ENCODE measurements at regions not wholly inside any gene's neighbourhood (a gene's known extent, or its start where the extent isn't known, plus 50 kb on each side); places are given as distances from the start of the nearest gene placed in this dataset.

DNA sequence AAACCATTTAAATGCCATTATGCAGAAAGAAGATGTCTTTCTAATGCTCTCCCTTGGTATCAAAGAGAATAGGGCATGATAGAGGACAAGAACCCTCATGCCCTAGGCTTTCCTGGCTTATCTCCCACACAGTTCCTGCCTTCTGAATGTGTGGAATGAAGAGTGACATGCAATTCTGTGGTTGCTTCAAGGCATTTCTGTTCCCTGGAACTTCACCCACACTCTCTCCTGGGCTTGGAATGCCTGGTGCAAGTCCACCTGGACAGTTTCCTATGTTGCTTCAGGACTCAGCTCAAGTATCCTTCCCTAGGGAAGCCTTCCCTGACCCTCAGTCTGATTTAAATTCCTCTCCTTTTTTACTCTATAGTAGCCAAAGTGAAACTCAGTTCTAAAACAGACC lies 53.8 kb upstream of the DRD2 start:
- intact Hi-C loops (cut with micrococcal nuclease): no loop called here
- Histone ChIP-seq H3K27me3 (ENCODE audit: control insufficient read depth in 2 of 2, insufficient read depth in 2 of 2, low read length in 2 of 2) (peaks cover 0 to 8% of the 10 kb centered on the region in 2 experiments; a peak in 3 of 5 replicates), H4K20me1 (replicated peaks; ENCODE audit: control insufficient read depth, insufficient read depth, low read length) (no peaks in the 10 kb centered on the region), H3K9me1 (ENCODE audit: control insufficient read depth, insufficient read depth, low read length) (no peaks in the 10 kb centered on the region), H3K36me3 (ENCODE audit: control insufficient read depth, insufficient read depth, low read length) (no peaks in the 10 kb centered on the region), H3K27ac (ENCODE audit: extremely low read depth, low read depth, low read length) (no peak overlapping the region), H3K79me2 (ENCODE audit: control insufficient read depth, insufficient read depth, low read length) (no peaks in the 10 kb centered on the region), H3K4me2 (ENCODE audit: insufficient read depth, low read length) (no peak overlapping the region), H3K4me3 (no peak overlapping the region), H2AFZ (ENCODE audit: low read depth, low read length) (no peak overlapping the region), H3K9ac (ENCODE audit: insufficient read depth in 1 of 2, low read depth in 2 of 2, low read length in 2 of 2) (no peak overlapping the region), H3K9me3 (replicated peaks; ENCODE audit: control insufficient read depth, insufficient read depth, low read depth, low read length) (no peaks in the 10 kb centered on the region), H3K4me1 (replicated peaks in 1 of 2; ENCODE audit: control insufficient read depth in 2 of 2, insufficient read depth in 2 of 2, low read length in 2 of 2) (no peaks in the 10 kb centered on the region; a peak in 1 of 5 replicates)
- ChIA-PET POLR2A (no interaction called here), CTCF (ENCODE audit: low intra/inter-chr PET ratio) (no interaction called here)
- DNase-seq (ENCODE audit: extremely low read depth in 1 of 4, low spot score in 3 of 4) (no peak), FAIRE-seq (no peak), ATAC-seq (no peak)
- in situ Hi-C loops (cut with MboI): loop anchor here (25.0 kb wide), 1 partner anchor 217 kb away; the partner anchor contains the start of gene TTC12
- BruUV-seq (replicated peaks): no TSS peak
- no peak for TF ChIP-seq SNIP1 (IDR thresholded peaks at IDR 0.05; ENCODE audit: low read depth)
- TF ChIP-seq CBFB (CRISPR knock-in tag; IDR thresholded peaks at IDR 0.05): no peak
- TF ChIP-seq TGIF2 (CRISPR knock-in tag; IDR thresholded peaks at IDR 0.05): no peak
- no peak for TF ChIP-seq FOS (IDR thresholded peaks at IDR 0.05; ENCODE audit: extremely low read depth, insufficient read length)
- no peak for TF ChIP-seq BDP1 (IDR thresholded peaks at IDR 0.05; ENCODE audit: insufficient read depth, insufficient read length)
- no peak for TF ChIP-seq KAT2B (IDR thresholded peaks at IDR 0.05; ENCODE audit: low read depth, low read length)
- TF ChIP-seq, protein P1, sequence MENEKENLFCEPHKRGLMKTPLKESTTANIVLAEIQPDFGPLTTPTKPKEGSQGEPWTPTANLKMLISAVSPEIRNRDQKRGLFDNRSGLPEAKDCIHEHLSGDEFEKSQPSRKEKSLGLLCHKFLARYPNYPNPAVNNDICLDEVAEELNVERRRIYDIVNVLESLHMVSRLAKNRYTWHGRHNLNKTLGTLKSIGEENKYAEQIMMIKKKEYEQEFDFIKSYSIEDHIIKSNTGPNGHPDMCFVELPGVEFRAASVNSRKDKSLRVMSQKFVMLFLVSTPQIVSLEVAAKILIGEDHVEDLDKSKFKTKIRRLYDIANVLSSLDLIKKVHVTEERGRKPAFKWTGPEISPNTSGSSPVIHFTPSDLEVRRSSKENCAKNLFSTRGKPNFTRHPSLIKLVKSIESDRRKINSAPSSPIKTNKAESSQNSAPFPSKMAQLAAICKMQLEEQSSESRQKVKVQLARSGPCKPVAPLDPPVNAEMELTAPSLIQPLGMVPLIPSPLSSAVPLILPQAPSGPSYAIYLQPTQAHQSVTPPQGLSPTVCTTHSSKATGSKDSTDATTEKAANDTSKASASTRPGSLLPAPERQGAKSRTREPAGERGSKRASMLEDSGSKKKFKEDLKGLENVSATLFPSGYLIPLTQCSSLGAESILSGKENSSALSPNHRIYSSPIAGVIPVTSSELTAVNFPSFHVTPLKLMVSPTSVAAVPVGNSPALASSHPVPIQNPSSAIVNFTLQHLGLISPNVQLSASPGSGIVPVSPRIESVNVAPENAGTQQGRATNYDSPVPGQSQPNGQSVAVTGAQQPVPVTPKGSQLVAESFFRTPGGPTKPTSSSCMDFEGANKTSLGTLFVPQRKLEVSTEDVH (IDR thresholded peaks at IDR 0.05; ENCODE audit: low read depth, partially characterized antibody): no peak
- TF ChIP-seq ZNF436 (CRISPR knock-in tag; IDR thresholded peaks at IDR 0.05): no peak
- TF ChIP-seq, protein P2, sequence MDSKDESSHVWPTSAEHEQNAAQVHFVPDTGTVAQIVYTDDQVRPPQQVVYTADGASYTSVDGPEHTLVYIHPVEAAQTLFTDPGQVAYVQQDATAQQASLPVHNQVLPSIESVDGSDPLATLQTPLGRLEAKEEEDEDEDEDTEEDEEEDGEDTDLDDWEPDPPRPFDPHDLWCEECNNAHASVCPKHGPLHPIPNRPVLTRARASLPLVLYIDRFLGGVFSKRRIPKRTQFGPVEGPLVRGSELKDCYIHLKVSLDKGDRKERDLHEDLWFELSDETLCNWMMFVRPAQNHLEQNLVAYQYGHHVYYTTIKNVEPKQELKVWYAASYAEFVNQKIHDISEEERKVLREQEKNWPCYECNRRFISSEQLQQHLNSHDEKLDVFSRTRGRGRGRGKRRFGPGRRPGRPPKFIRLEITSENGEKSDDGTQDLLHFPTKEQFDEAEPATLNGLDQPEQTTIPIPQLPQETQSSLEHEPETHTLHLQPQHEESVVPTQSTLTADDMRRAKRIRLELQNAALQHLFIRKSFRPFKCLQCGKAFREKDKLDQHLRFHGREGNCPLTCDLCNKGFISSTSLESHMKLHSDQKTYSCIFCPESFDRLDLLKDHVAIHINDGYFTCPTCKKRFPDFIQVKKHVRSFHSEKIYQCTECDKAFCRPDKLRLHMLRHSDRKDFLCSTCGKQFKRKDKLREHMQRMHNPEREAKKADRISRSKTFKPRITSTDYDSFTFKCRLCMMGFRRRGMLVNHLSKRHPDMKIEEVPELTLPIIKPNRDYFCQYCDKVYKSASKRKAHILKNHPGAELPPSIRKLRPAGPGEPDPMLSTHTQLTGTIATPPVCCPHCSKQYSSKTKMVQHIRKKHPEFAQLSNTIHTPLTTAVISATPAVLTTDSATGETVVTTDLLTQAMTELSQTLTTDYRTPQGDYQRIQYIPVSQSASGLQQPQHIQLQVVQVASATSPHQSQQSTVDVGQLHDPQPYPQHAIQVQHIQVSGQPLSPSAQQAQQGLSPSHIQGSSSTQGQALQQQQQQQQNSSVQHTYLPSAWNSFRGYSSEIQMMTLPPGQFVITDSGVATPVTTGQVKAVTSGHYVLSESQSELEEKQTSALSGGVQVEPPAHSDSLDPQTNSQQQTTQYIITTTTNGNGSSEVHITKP (IDR thresholded peaks at IDR 0.05; ENCODE audit: partially characterized antibody): no peak
- TF ChIP-seq ZNF354B (CRISPR knock-in tag; IDR thresholded peaks at IDR 0.05): no peak
- no peak for TF ChIP-seq E2F3 (CRISPR knock-in tag; IDR thresholded peaks at IDR 0.05)
- no peak for TF ChIP-seq CBX8 (IDR thresholded peaks at IDR 0.05; ENCODE audit: borderline replicate concordance, extremely low read depth, low read depth, low read length, poor library complexity, severe bottlenecking)
- no peak for TF ChIP-seq TAF9B (IDR thresholded peaks at IDR 0.05; ENCODE audit: partially characterized antibody)
- TF ChIP-seq MYC (IDR thresholded peaks at IDR 0.05; ENCODE audit: low read depth, low read length): no peak
- TF ChIP-seq MYC (CRISPR knock-in tag; IDR thresholded peaks at IDR 0.05; ENCODE audit: borderline replicate concordance, low read depth): no peak
- TF ChIP-seq ZNF766 (CRISPR knock-in tag; conservative IDR thresholded peaks at IDR 0.05): no peak
- no peak for TF ChIP-seq MEF2D (tag; conservative IDR thresholded peaks at IDR 0.05; ENCODE audit: low read depth)

Data from K562 (cell line).